ENCODE measurements at regions not wholly inside any gene's neighbourhood (a gene's known extent, or its start where the extent isn't known, plus 50 kb on each side); places are given as distances from the start of the nearest gene placed in this dataset.
"Not testable (repeated sequence)": the region's sequence is repeated elsewhere in the genome, so short reads cannot be mapped to it uniquely, and the experiment has no call there.

- Histone ChIP-seq H3K4me3 (no peak overlapping the region), H3K4me1 (0 out of 3 replicates have a peak, but pooled peaks cover 7% of the 10 kb centered on the region), H3K9me3 (no peaks in the 10 kb centered on the region), H3K27ac (no peak overlapping the region), H3K4me2 (peak overlapping the region; percentile 37)
- TF ChIP-seq CEBPB (IDR thresholded peaks at IDR 0.05): peak in 1 of 2 experiments; percentile 72; a peak in 1 of 4 replicates
- TF ChIP-seq MAFK (IDR thresholded peaks at IDR 0.05; ENCODE audit: partially characterized antibody): peak; percentile 65
- no peak for TF ChIP-seq TFCP2L1 (CRISPR knock-in tag; IDR thresholded peaks at IDR 0.05)
- ChIA-PET CTCF (no interaction called here), POLR2A (no interaction called here)
- ATAC-seq: peak; percentile 87 to 97
- peak; percentile 11 to 44 for DNase-seq (ENCODE audit: low read depth in 1 of 2, low spot score in 1 of 2)
- 14% methylated on average over 6 of the region's 6 CpGs for WGBS (ENCODE audit: missing lambda C conversion rate)
- FAIRE-seq: no peak
Measured at GRCh38 chr16:75820672-75821071, 94.4 kb upstream of the CPHXL start.

GRCh38 chr16:75821117-75821516 lies 94.8 kb upstream of the CPHXL start:
- TF ChIP-seq CHD2 (IDR thresholded peaks at IDR 0.05; ENCODE audit: low read length, partially characterized antibody): no peak
- no peak for TF ChIP-seq FOSB (CRISPR knock-in tag; IDR thresholded peaks at IDR 0.05)
- TF ChIP-seq NPAS2 (CRISPR knock-in tag; IDR thresholded peaks at IDR 0.05; ENCODE audit: borderline replicate concordance): no peak
- TF ChIP-seq RCOR1 (IDR thresholded peaks at IDR 0.05; ENCODE audit: low read depth, low read length): no peak
- TF ChIP-seq ZNF302 (CRISPR knock-in tag; IDR thresholded peaks at IDR 0.05): no peak
- no peak for TF ChIP-seq MAX (IDR thresholded peaks at IDR 0.05)
- TF ChIP-seq CTCF (IDR thresholded peaks at IDR 0.05): no peak
- no peak for TF ChIP-seq USF2 (IDR thresholded peaks at IDR 0.05)
- no peak for TF ChIP-seq BHLHE40 (IDR thresholded peaks at IDR 0.05; ENCODE audit: low read depth, low read length)
- no peak for TF ChIP-seq CHD4 (IDR thresholded peaks at IDR 0.05; ENCODE audit: borderline replicate concordance)
- no peak for TF ChIP-seq JUN (IDR thresholded peaks at IDR 0.05)
- TF ChIP-seq EP300 (IDR thresholded peaks at IDR 0.05): no peak
- no peak for TF ChIP-seq POLR2AphosphoS2 (conservative IDR thresholded peaks at IDR 0.05; ENCODE audit: low read length)
- no peak for TF ChIP-seq ZFP36 (IDR thresholded peaks at IDR 0.05; ENCODE audit: borderline replicate concordance, partially characterized antibody)
- no peak for TF ChIP-seq HES2 (IDR thresholded peaks at IDR 0.05)
- no peak for TF ChIP-seq E2F6 (IDR thresholded peaks at IDR 0.05; ENCODE audit: borderline replicate concordance, low read depth)
- TF ChIP-seq NR3C1 (IDR thresholded peaks at IDR 0.05): no peak
- TF ChIP-seq RFX5 (IDR thresholded peaks at IDR 0.05): no peak
- FAIRE-seq (no peak), DNase-seq (ENCODE audit: low read depth in 1 of 2, low spot score in 1 of 2) (no peak), ATAC-seq (peak; percentile 54 to 66; a peak in 5 of 6 replicates)
- WGBS (ENCODE audit: missing lambda C conversion rate): 15% methylated on average over 3 of the region's 3 CpGs
- H3K4me3 ChIP-seq: no peak overlapping the region
- no peaks in the 10 kb centered on the region for H3K9me3 ChIP-seq
- 0 out of 3 replicates have a peak, but pooled peaks cover 7% of the 10 kb centered on the region for H3K4me1 ChIP-seq
- ChIA-PET CTCF (no interaction called here), POLR2A (no interaction called here)
- peak overlapping the region; percentile 37 for H3K4me2 ChIP-seq
- H3K27ac ChIP-seq: no peak overlapping the region

GRCh38 chr16:75825750-75826149 lies 99.5 kb upstream of the CPHXL start:
- H3K9me3 ChIP-seq; FAIRE-seq; H3K27ac ChIP-seq; CTCF ChIA-PET; DNase-seq (ENCODE audit: low read depth in 1 of 2, low spot score in 1 of 2); H3K4me3 ChIP-seq; H3K4me1 ChIP-seq; ATAC-seq; H3K4me2 ChIP-seq; POLR2A ChIA-PET: not testable (repeated sequence)
- WGBS (ENCODE audit: missing lambda C conversion rate): 19% methylated on average over 6 of the region's 6 CpGs

- 58% methylated on average over 8 of the region's 30 CpGs for whole genome bisulfite sequencing (ENCODE audit: missing lambda C conversion rate)
- H3K4me3 ChIP-seq; H3K27ac ChIP-seq; H3K4me1 ChIP-seq; POLR2A ChIA-PET; CTCF ChIA-PET; ATAC-seq; H3K4me2 ChIP-seq; H3K9me3 ChIP-seq; DNase-seq (ENCODE audit: low read depth in 1 of 2, low spot score in 1 of 2); FAIRE-seq: not testable (repeated sequence)
Measured at GRCh38 chr16:75827372-75828038, 101.2 kb upstream of the CPHXL start.

GRCh38 chr16:75833385-75833784 lies 107.1 kb upstream of the CPHXL start:
- H3K27ac ChIP-seq; H3K9me3 ChIP-seq; FAIRE-seq; ATAC-seq; H3K4me2 ChIP-seq; POLR2A ChIA-PET; DNase-seq (ENCODE audit: low read depth in 1 of 2, low spot score in 1 of 2); H3K4me3 ChIP-seq; CTCF ChIA-PET; H3K4me1 ChIP-seq: not testable (repeated sequence)
- WGBS (ENCODE audit: missing lambda C conversion rate): 48% methylated on average over 2 of the region's 2 CpGs
